Urothelium cell line (cell line): ENCODE measurements at regions not wholly inside any gene's neighbourhood (a gene's known extent, or its start where the extent isn't known, plus 50 kb on each side); places are given as distances from the start of the nearest gene placed in this dataset.
"Not testable (repeated sequence)": the region's sequence is repeated elsewhere in the genome, so short reads cannot be mapped to it uniquely, and the experiment has no call there.

Experiments used
- DNase-seq: peaks from one replicate; pipeline ENCODE4 v3.0.0; 2011; ENCODE audit warnings: low spot score, mixed read lengths
- FAIRE-seq: peaks from 2 replicates; lab custom pipeline; 2011; peaks lifted over from hg19 to GRCh38; lab: Jason Lieb, UNC

DNA sequence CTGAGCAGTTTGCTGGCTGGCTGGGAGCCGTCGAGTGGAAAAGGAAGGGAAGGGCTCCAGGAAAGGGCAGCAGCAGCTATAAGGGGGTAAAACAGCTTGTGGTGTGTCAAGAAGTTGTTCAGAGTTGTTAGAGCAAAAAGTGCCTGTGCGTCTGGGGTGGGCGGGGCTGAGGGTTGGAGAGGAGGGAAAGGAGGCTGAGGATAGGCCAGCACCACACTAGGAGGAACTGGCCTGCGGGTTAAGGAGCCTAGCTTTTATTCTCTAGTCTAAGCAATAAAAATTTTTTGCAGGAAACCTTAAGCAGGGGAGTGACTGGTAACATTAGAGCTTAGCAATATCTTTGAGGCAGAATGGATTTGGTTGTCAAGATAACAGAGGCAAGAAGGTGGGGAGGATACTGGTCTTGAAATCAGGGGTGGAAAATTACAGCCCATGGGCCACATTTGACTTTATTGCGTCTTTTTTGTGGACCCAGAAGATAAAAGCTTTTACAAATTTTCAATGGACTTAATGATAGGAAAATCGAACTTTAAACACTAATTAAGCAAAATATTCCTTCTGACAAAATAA is 134.5 kb upstream of the AADACL2 start:
- FAIRE-seq (no peak), DNase-seq (no peak)

DNA sequence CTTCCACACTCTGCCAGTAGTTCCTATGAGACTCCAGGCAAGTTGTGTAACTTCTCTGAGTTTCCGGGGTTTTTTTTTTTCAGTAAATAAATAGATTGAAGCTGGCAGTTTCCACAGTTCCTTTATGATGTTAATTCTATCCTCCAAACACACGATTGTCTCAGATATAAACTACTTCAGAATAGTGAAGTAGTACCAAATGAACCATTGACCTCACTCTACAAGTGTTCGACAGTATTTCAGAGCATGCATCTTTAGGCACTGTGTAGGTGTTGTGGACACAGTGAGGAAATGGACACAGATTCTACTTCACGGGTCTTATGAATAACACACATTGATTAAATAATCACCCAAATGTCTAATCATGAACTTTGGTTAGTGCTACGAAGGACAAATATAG is 136.1 kb upstream of the IGSF10 start:
- no peak for DNase-seq
- FAIRE-seq = no peak

DNA sequence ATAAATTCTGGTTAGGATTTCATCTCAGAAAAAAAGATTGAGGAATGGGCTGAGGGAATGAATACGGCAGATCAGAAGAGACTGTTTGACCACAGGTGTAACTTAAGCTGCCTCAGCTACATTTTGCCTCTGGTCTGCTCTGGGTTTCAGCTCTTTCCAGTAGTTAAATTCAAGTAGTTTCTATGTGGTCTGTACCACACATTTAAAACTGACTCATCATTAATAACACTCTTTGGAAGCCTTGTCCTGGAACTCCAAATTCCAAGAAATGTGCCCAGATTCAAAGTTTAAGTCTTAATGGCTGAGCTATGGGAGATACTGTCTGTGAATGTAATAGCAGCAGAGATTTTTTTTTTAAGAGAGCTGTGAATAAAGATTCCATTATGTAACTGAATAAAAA is 133.1 kb upstream of the IGSF10 start:
- DNase-seq (peak; percentile 11), FAIRE-seq (no peak)

DNA sequence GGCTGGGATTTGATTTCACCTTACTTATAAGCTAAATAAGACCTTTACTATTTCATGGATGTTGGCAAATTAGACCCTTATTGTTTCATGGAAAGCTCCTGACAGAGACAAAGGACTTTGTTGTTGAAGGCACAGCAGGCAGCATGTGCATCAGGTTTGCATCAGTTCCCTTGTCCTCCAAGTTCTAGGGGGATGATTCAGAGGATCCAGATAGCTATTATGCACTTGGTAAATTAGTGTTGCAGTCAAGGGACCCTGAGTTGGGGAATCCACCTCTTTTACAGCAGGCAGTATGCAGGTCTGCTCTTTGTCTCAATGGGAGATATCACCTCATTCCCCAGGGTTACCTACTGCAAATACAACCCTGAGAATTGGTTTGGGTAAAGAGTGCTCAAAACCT is 131.4 kb upstream of the IGSF10 start:
- no peak for DNase-seq
- FAIRE-seq = no peak

DNA sequence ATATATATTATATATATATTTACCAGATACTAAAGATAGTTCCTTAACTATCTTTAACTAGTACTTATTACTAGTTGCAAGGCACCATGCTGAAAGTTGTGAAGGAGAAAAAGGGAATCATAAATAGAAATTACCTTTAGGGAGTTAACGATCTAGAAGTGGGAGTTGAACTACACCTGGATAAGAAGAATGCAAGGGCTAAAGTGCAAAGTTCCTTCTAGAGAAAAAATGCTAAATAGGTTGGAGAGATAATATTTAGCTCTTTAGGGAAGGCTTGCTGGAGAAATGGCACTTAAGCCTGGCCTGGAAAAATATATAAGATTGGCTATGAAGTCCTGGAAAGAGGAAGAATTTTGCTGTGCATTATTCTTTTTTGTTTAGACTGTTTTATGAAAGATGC is 130.6 kb upstream of the IGSF10 start:
- no peak for DNase-seq

DNA sequence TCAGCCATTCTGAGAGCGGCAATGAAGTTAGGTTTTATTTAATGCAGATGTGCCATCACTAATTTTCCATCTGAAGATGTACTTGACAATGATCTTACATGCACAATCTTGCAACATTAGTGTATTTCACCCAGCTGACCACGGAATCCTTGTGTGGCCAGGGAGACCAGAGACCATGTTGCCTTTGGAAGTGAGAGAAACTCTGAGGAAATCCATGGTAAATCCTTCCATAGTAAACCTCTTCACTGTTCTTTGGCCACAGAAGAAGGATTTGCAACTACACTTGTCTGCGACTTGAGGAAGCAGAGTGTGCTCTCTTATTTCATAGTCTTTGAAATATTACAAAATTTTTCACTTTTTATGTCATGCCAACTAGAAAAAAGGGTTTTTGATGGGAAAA is 128.4 kb upstream of the IGSF10 start:
- FAIRE-seq (no peak), DNase-seq (no peak)

More for the DNA sequence above, 130.6 kb upstream of the IGSF10 start:
- FAIRE-seq = no peak

DNA sequence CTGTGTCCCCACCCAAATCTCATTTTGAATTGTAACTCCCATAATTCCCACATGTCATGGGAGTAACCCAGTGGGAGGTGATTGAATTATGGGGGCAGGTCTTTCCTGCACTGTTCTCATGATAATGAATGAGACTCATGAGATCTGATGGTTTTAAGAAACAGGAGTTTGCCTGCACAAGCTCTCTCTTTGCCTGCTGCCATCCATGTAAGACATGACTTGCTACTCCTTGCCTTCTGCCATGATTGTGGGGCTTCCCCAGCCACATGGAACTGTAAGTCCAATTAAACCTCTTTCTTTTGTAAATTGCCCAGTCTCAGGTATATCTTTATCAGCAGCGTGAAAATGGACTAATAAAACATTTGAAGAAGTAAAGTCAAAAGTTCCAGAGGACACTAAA is 126.8 kb upstream of the IGSF10 start:
- FAIRE-seq, DNase-seq: not testable (repeated sequence)

DNA sequence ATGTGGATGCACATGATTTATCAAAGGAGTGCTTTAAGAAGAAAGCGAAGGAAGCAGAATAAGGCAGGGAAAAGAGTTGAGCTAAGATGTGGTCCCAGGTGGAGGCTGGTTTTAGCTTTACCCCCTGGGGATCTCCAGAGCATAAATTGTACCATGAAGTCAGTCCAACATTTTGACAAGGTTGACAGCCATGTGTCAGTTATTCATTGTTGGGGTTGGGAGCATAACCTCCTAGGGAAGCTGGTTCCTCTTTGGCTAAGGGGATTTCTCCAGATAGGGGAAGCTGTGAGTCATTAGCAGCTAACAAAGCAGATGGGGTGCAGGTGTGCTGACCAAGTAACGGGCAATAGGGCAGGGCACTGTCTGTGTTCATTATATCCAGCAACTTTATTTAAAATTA is 123.7 kb upstream of the IGSF10 start:
- FAIRE-seq (no peak), DNase-seq (no peak)

DNA sequence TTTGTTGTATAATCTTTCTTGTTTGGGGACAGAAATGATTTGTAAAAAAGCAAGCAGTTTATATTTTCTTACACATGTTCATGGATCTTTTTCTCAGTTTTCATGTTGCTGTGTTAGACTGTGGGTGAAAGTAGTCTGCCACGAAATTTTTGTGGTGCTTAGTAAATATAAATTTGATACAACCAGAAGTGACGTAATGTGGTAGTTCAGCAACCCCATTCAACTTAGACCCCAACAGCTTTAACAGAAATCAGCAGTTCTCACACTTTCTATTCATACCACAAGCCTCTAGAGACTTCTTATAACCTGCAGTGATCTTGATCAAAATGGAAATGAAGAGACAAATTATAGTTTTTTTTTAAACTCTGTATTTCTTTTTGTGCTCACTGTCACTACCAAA is 120.2 kb upstream of the IGSF10 start:
- FAIRE-seq = no peak
- DNase-seq = peak; percentile 18

DNA sequence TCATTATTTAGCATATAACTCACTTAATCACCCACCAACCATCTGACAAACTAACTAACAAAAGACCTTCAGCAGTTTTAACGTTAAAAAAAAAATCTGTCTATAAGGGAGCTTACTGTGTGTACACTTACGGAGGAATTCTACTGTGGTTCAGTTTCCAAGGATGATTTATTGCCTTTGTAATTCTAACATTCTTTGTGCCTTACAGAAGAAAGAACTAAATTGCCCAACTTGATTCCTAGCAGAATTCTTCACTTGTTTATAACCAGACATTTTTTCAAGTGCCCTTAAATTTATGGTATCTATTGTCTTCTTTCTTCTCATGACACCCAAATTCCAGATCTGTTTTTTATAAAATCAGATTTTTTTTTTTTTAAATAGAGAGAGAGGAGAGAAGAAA is 119.7 kb upstream of the IGSF10 start:
- no peak for FAIRE-seq
- DNase-seq = peak; percentile 35

DNA sequence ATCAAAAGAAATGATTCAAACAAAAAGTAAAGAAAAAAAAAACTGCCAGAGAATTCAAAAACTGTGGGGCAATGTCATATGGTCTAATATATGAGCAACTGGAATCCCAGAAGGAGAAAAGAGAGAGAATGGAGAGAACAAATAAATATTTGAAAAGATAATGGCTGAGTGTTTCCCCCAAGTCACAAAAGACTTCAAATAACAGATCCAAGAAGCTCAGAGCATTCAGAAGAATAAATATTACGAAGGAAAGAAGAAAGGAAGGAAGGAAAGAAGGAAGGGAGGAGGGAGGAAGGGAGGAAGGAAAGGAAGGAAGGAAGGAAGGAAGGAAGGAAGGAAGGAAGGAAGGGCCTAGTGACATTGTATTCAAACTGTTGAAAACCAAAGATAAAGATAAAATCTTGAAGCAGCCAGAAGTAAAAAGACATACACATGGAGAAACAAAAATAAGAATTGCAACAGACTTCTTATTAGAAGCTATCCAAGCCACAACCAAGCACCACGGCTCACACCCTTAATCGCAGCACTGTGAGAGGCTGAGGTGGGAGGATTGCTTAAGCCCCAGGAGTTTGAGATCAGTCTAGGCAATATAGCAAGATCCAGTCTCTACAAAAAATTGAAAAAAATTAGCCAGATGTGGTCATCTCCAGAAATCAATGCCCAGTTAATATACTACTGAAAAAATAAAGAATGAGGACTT is 118.9 kb upstream of the IGSF10 start:
- FAIRE-seq = no peak
- DNase-seq = no peak

DNA sequence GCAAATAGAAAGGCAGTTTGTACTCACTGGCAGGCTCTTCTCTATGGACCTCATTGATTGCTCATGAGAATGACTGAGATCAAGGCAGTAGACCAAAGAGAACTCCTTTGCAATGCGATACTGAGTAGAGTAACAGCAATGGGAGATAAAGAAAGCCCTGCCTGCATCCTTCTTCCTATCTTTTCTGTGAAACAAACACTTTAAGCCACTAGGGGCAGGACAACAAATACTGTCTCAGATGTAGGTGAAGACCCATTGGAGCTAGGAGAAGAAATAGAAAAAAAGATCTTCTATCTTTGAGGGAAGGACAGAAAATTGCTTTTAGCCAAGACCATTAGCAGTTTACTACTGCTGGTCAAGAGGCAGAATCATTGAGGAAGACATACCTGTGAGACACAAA is 117.6 kb upstream of the IGSF10 start:
- DNase-seq (no peak), FAIRE-seq (no peak)

DNA sequence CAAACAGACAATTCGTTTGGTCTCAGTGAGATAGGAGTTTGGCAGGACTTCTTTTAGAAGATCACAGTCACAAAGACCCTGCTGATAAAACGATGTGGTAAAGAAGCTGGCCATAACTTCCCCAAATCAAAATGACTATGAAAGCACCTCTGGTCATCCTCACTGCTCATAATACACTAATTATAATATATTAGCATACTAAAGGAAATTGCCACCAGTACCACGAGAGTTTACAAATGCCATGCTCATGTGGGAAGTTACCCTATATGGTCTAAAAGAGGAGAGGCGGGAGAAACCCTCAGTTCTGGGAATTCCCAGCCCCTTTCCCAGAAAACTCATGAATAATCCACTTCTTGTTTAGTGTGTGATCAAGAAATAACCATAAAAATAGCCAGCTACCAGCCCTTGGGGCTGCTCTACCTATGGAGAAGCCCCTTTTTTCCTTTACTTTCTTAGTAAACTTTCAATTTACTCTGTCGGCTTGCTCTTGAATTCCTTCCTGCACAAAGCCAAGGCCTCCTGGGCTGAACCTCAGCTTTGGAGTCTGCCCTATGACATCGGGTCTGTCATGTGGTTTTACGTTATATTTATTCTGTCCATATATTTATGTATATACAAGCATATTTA is 115.8 kb upstream of the IGSF10 start:
- DNase-seq (no peak), FAIRE-seq (no peak)

DNA sequence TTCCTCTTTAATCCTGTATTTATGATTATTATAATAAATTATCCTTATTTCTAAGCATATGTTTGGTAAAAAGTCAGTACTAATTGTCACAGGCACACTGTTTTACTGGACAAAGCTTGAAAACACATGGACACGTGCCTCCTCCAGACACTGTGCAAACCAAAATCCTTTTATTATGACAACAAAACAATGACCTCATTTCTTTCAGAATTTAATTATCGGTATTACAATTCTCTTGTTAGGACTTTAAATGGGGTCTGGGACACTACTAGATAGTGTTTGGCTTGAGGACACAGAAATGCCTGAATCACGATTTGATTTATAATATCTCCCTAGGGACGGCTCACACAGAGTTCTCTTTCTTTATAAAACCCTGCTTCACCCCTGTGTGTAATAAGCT is 107.3 kb upstream of the IGSF10 start:
- DNase-seq = no peak
- FAIRE-seq = no peak

DNA sequence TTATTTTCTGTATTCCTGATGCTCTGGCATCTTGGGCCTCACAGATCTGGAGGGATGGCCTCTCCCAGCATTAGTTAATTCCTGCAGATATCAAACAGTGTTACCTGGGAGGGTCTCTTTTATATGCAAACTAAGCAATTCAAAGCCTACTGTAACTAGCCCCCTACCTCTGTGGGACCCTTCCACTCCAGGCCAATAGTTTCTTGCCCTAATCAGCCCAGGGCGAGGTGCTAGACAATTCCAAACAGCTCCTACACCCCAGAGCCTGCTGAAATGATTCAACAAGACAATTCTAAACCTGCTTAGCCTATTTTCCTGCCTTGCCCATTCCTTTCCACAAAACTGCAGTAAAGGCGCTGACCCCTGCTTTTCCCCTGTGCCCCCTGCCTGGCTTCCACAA is 106.6 kb upstream of the IGSF10 start:
- no peak for FAIRE-seq
- no peak for DNase-seq

DNA sequence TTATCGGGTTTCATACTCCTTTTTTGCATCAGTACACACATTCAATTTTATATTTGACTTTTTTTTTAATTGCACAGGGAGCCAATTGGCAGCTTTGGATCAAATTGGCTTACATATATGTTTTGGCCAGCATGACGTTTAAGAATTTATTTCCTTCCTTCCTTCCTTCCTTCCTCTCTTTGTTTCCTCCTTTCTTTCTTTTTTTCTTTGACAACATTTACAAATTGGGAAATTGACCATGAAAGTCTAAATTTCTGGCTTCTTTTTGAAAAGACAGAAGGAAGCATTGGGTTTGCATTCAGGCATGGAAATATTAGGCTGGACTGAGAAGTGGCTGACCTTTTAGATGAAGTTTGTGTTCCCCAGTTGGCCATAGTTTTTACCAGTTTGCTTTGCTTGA is 103.4 kb upstream of the IGSF10 start:
- FAIRE-seq = no peak

DNA sequence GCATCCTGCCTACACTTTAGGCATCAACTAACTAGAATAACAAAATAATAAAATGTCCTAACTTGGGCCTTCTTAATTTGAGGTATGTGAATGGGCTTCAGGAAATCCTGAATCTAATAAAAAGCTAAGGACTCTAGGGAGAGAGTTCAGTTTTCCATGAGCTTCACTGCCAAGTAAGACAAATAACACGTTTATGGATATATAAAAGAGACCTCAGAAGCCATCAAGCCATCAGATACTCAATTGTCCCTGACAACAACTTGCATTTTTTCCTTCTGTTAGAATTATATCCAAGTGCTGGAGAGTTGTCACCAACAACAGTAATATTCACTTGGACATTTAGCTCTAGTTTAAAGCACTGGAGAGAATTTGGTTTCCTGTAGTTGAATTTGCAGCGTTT is 102.4 kb upstream of the IGSF10 start:
- no peak for FAIRE-seq
- no peak for DNase-seq

More for the DNA sequence above, 103.4 kb upstream of the IGSF10 start:
- DNase-seq = no peak

DNA sequence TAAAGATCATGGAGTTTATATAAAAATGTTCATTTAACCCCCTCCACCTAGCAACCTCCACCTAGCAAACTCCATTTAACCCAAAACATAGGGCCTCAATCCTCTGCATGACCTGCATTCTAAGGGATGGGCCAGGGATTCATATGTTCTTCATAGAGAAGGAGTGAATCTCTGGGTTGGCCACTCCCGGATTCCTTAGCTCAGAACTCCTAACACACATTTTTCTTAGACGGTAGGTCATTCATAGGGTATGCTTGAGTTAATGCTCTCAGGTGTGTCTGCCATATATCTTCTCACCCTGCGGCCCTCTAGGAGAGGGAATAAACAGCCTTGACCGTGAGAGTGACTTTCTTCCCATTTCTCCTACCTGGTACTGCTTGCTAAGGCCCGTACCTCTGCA is 102.0 kb upstream of the IGSF10 start:
- no peak for FAIRE-seq
- DNase-seq = no peak

DNA sequence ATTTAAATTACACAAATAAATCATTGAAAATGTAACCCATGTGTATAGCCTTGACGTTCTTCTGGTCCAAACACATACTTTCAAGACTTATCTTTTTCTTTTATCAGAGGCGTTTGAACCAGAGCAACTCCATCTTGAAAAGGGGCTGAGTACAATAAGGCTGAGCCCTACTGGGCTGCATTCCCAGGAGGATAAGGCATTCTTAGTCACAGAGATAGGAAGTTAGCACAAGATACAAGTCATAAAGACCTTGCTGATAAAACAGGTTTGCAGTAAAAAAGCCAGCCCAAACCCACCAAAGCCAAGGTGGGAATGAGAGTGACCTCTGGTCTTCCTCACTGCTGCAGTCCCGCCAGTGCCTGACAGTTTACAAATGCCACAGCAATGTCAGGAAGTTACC is 101.0 kb upstream of the IGSF10 start:
- FAIRE-seq (no peak), DNase-seq (no peak)

DNA sequence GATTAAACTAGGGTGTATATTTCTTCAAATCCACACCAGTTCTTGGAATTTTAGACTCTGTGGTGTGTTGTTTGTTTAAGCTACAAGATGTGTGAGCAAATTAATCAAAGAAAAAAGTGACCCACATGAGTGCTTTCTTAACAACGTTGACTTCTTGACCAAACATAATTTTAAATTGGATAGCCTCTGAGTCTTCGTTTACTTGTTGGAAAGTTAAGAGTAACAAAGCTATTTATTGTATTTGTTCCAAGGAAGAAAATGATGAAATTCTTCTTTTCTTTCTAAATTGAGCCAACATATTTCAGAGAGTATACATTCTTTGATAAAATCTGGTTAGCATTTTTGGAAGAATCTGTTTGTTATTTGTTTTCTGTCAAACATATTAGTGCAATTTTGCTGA is 99.9 kb upstream of the IGSF10 start:
- FAIRE-seq (no peak), DNase-seq (no peak)

DNA sequence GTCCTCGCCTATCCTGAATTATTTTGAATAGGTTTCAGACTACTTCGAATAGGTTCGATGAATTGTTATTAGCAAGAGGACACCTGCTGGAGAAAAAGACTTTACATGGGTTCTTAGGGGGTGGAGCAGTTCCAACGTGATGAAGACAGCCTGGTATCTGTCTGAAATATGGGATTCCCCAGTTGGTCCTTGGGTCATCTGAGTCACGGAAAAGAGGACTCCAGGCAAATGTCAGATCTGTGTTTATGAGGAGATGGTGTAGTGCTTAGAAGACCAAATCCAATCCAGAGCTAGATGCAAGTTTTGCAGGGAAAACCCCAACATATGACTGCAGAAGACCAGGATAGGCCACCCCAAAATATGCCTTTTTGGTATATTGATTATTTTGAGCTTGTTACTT is 98.9 kb upstream of the IGSF10 start:
- no peak for DNase-seq
- FAIRE-seq = no peak

DNA sequence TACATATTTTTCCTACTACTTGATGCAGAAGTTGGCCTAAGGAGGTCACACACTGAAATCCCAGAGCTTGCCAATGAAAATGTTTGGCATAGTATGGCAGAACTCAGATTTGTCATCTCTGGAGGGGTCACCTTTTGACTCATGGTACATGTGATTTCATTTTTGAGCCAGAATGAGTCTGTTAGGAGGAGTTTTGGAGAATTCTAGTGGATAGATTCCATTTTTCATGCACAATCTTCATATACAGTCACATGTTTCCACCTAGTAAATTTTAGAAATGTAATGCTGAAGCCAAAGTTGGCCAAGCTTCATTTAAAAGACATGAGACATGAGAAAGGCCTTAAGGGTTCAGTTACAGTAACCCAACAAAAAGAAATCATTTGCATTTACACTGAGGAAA is 97.8 kb upstream of the IGSF10 start:
- FAIRE-seq (no peak), DNase-seq (no peak)
